NCI-H345 (cell line): ENCODE measurements at regions not wholly inside any gene's neighbourhood (a gene's known extent, or its start where the extent isn't known, plus 50 kb on each side); places are given as distances from the start of the nearest gene placed in this dataset.

ENCODE experiments used
- DNase-seq: peaks from one replicate; lab custom pipeline; 2025; lab: John Stamatoyannopoulos, UW

GRCh38 chr14:99062216-99062615 is 209.8 kb downstream of the BCL11B start:
- DNase-seq = no peak

GRCh38 chr14:99062772-99063418 is 209.1 kb downstream of the BCL11B start:
- DNase-seq = no peak

- DNase-seq = no peak
These were observed 208.3 kb downstream of the BCL11B start for GRCh38 chr14:99063620-99064225.

- no peak for DNase-seq
These were observed 207.6 kb downstream of the BCL11B start for GRCh38 chr14:99064262-99064954.

- no peak for DNase-seq
These were observed 206.4 kb downstream of the BCL11B start for GRCh38 chr14:99065551-99065950.

GRCh38 chr14:99066378-99066777 is 205.6 kb downstream of the BCL11B start:
- no peak for DNase-seq

- DNase-seq = no peak
These were observed 204.7 kb downstream of the BCL11B start for GRCh38 chr14:99067141-99067920.

- no peak for DNase-seq
These were observed 204.1 kb downstream of the BCL11B start for GRCh38 chr14:99067927-99068326.

GRCh38 chr14:99069946-99070345 is 202.1 kb downstream of the BCL11B start:
- DNase-seq = no peak

- DNase-seq = no peak
These were observed 199.6 kb downstream of the BCL11B start for GRCh38 chr14:99072433-99072832.

- DNase-seq = no peak
These were observed 199.0 kb downstream of the BCL11B start for GRCh38 chr14:99072956-99073355.

GRCh38 chr14:99073431-99073830 is 198.6 kb downstream of the BCL11B start:
- DNase-seq = peak; percentile 78

- DNase-seq = no peak
These were observed 196.9 kb downstream of the BCL11B start for GRCh38 chr14:99075061-99075460.

- no peak for DNase-seq
These were observed 196.1 kb downstream of the BCL11B start for GRCh38 chr14:99075771-99076375.

GRCh38 chr14:99077076-99077843 is 194.7 kb downstream of the BCL11B start:
- no peak for DNase-seq

GRCh38 chr14:99077844-99078236 is 194.2 kb downstream of the BCL11B start:
- DNase-seq = no peak

- DNase-seq = no peak
These were observed 193.6 kb downstream of the BCL11B start for GRCh38 chr14:99078426-99078825.

GRCh38 chr14:99079061-99079727 is 192.8 kb downstream of the BCL11B start:
- no peak for DNase-seq

- DNase-seq = no peak
These were observed 191.7 kb downstream of the BCL11B start for GRCh38 chr14:99080306-99080705.

- DNase-seq = no peak
These were observed 190.7 kb downstream of the BCL11B start for GRCh38 chr14:99081156-99081765.
